HUES64 (cell line): ENCODE measurements at regions not wholly inside any gene's neighbourhood (a gene's known extent, or its start where the extent isn't known, plus 50 kb on each side); places are given as distances from the start of the nearest gene placed in this dataset.

Experiments
- H3K27ac ChIP-seq: 2 replicates; pipeline ENCODE4 v1.7.0; 2013; ENCODE audit warnings: low read depth, low read length, inconsistent platforms
- H3K27me3 ChIP-seq: 2 replicates; pipeline ENCODE4 v1.6.1; 2013; ENCODE audit warnings: mild to moderate bottlenecking, low read length; ENCODE audit not compliant: insufficient read depth
- H3K36me3 ChIP-seq: 2 replicates; pipeline ENCODE4 v1.6.1; 2013; ENCODE audit warnings: mild to moderate bottlenecking, low read length; ENCODE audit not compliant: insufficient read depth
- H3K4me1 ChIP-seq: 2 replicates; pipeline ENCODE4 v1.6.1; 2013; ENCODE audit warnings: mild to moderate bottlenecking, low read length, moderate library complexity; ENCODE audit not compliant: insufficient read depth
- H3K4me3 ChIP-seq: 2 replicates; pipeline ENCODE4 v1.5.1; 2013; ENCODE audit warnings: mild to moderate bottlenecking, low read length, moderate library complexity
- H3K9ac ChIP-seq: 2 replicates; pipeline ENCODE4 v1.6.1; 2013; ENCODE audit warnings: mild to moderate bottlenecking, low read depth, low read length
- H3K9me3 ChIP-seq: 2 replicates; pipeline ENCODE4 v1.6.1; 2013; ENCODE audit warnings: low read depth, low read length; ENCODE audit not compliant: insufficient read depth
- WGBS: fragments of 150-250, 120-280 bp; methylation state at CpG from one replicate; pipeline ENCODE4 v1.1.7; 2013; ENCODE audit warnings: missing lambda C conversion rate; 5-methylcytosine and 5-hydroxymethylcytosine counted together

DNA sequence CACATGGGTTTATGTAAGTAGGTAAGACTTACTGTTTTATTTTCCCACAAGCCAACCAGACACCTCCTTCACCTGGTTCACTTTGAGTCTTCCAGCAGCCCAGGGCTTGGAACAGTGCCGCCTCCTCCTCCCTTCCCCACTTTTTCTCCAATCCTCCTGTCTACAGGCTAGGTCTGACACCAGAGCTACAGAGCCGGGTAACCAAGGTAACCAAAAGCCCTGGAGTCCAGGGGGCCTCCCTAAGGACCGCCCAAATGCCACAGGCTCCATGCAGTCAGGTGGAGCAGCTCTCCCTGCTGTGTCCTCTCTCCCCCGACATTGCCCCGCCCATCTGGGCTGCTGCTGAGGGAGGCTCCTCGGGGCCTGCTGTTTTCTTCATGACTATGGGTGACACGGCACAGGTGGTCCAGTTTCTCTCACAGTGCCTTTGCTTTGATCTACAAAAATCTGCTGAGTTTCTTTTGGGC is 138.0 kb upstream of the EFNA5 start:
- no peak overlapping the region for H3K9ac ChIP-seq

GRCh38 chr5:107807431-107807830 is 136.7 kb upstream of the EFNA5 start:
- Histone ChIP-seq H3K9me3 (no peaks in the 10 kb centered on the region), H3K27ac (no peak overlapping the region), H3K9ac (no peak overlapping the region), H3K27me3 (peaks cover 7% of the 10 kb centered on the region; the same call in 1 of the 2 replicates), H3K4me3 (no peak overlapping the region), H3K36me3 (no peaks in the 10 kb centered on the region), H3K4me1 (peaks cover 78% of the 10 kb centered on the region)
- WGBS, result 78% methylated on average over 5 of the region's 5 CpGs

More for the DNA sequence above, 138.0 kb upstream of the EFNA5 start:
- Histone ChIP-seq H3K9me3 (no peaks in the 10 kb centered on the region), H3K36me3 (no peaks in the 10 kb centered on the region), H3K4me3 (peak overlapping the region; percentile 20), H3K27me3 (peaks cover 7% of the 10 kb centered on the region; the same call in 1 of the 2 replicates), H3K4me1 (peaks cover 79% of the 10 kb centered on the region), H3K27ac (peak overlapping the region; percentile 81; the same call in 1 of the 2 replicates)
- WGBS, result 3% methylated on average over 7 of the region's 7 CpGs

- H3K27me3 ChIP-seq, result peaks cover 7% of the 10 kb centered on the region; the same call in 1 of the 2 replicates
- no peak overlapping the region for H3K4me3 ChIP-seq
- WGBS, result 100% methylated on average over 1 of the region's 1 CpG
- H3K4me1 ChIP-seq, result peaks cover 71% of the 10 kb centered on the region
- H3K9ac ChIP-seq, result no peak overlapping the region
- H3K9me3 ChIP-seq, result no peaks in the 10 kb centered on the region
- no peak overlapping the region for H3K27ac ChIP-seq
- H3K36me3 ChIP-seq, result no peaks in the 10 kb centered on the region
Measured at GRCh38 chr5:107806705-107807104, 136.0 kb upstream of the EFNA5 start.

DNA sequence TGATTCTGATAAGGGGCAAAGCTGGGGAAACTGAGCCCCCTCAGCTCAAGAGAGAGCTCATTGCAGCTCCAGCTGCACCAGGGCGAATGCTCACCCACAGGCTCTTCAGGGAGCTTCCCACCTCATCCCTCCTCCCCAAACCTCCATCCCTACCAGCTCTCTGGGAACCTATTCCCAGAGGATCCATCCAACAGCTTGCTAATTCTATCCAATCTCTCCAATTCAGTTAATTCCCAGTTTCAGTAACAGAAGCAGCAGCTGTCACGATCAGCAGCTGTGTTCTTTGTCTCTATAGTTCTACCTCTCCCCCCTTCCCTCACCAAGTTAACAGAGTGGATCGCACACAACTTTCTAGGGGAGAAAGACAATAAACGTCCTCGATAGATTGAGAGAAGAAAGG is 135.5 kb upstream of the EFNA5 start:
- WGBS, result 87% methylated on average over 2 of the region's 5 CpGs

DNA sequence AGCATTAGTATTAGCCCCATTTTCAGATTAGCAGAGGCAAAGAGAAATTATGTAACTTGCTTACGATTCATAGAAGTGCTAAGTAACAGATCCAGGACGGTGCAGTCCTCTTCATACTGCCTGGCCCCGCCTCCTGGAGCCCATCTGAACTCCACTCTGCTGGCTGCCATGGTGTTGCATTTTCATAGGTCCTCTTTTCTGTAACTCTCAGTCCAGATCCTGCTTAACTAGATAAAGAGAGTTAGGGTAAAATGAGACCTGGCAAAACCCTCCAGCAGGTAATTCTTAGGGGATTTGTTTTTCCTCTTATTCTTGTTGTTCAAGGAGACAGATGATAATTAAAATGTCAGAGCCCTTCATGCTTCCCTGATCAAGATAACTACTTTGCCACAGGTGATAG is 135.1 kb upstream of the EFNA5 start:
- no peak overlapping the region for H3K27ac ChIP-seq
- H3K4me3 ChIP-seq, result no peak overlapping the region
- WGBS, result 76% methylated on average over 3 of the region's 3 CpGs
- H3K4me1 ChIP-seq, result peaks cover 65% of the 10 kb centered on the region
- peaks cover 3% of the 10 kb centered on the region; the same call in 1 of the 2 replicates for H3K27me3 ChIP-seq
- no peaks in the 10 kb centered on the region for H3K36me3 ChIP-seq
- H3K9ac ChIP-seq, result no peak overlapping the region
- H3K9me3 ChIP-seq, result no peaks in the 10 kb centered on the region

More for the DNA sequence above, 135.5 kb upstream of the EFNA5 start:
- Histone ChIP-seq H3K27me3 (peaks cover 6% of the 10 kb centered on the region; the same call in 1 of the 2 replicates), H3K4me3 (no peak overlapping the region), H3K9ac (no peak overlapping the region), H3K27ac (no peak overlapping the region), H3K9me3 (no peaks in the 10 kb centered on the region), H3K36me3 (no peaks in the 10 kb centered on the region), H3K4me1 (peaks cover 68% of the 10 kb centered on the region)

- WGBS, result 58% methylated on average over 6 of the region's 6 CpGs
- Histone ChIP-seq H3K27me3 (no peaks in the 10 kb centered on the region), H3K36me3 (no peaks in the 10 kb centered on the region), H3K9ac (no peak overlapping the region), H3K27ac (no peak overlapping the region), H3K4me1 (peaks cover 58% of the 10 kb centered on the region), H3K9me3 (no peaks in the 10 kb centered on the region), H3K4me3 (no peak overlapping the region)
Measured at GRCh38 chr5:107805166-107805565, 134.4 kb upstream of the EFNA5 start.

- Histone ChIP-seq H3K4me3 (no peak overlapping the region), H3K27ac (no peak overlapping the region), H3K9ac (no peak overlapping the region), H3K9me3 (no peaks in the 10 kb centered on the region), H3K27me3 (no peaks in the 10 kb centered on the region), H3K36me3 (no peaks in the 10 kb centered on the region), H3K4me1 (peaks cover 53% of the 10 kb centered on the region)
Measured at GRCh38 chr5:107803728-107804127, 133.0 kb upstream of the EFNA5 start.

DNA sequence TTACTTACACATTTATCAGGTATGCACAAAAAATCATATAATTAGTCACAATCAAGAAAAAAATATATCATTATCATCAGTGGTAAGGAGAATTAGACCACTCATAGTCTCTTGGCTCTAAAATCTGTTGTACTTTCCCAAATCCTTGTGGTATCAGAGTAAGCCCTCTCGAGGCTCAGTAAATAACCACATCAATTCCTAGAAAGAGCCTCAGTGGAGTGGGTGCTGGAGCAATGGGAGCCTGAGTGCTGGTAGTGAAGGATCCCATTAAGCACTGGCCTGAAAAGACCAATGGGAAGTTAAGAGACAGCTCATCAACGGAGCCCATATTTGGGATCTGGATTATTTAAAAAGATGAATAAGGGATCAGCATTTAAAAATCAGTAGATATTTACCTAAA is 130.3 kb upstream of the EFNA5 start:
- H3K9me3 ChIP-seq, result no peaks in the 10 kb centered on the region
- H3K27ac ChIP-seq, result no peak overlapping the region
- no peak overlapping the region for H3K4me3 ChIP-seq
- no peak overlapping the region for H3K9ac ChIP-seq
- 96% methylated on average over 2 of the region's 2 CpGs for WGBS
- H3K4me1 ChIP-seq, result peaks cover 28% of the 10 kb centered on the region
- H3K27me3 ChIP-seq, result no peaks in the 10 kb centered on the region
- H3K36me3 ChIP-seq, result no peaks in the 10 kb centered on the region

GRCh38 chr5:107799306-107799705 is 128.6 kb upstream of the EFNA5 start:
- H3K4me3 ChIP-seq, result no peak overlapping the region
- H3K9me3 ChIP-seq, result no peaks in the 10 kb centered on the region
- peak overlapping the region; percentile 51 for H3K27ac ChIP-seq
- WGBS, result 56% methylated on average over 7 of the region's 7 CpGs
- no peaks in the 10 kb centered on the region for H3K36me3 ChIP-seq
- no peaks in the 10 kb centered on the region for H3K27me3 ChIP-seq
- peaks cover 10% of the 10 kb centered on the region for H3K4me1 ChIP-seq
- H3K9ac ChIP-seq, result no peak overlapping the region

DNA sequence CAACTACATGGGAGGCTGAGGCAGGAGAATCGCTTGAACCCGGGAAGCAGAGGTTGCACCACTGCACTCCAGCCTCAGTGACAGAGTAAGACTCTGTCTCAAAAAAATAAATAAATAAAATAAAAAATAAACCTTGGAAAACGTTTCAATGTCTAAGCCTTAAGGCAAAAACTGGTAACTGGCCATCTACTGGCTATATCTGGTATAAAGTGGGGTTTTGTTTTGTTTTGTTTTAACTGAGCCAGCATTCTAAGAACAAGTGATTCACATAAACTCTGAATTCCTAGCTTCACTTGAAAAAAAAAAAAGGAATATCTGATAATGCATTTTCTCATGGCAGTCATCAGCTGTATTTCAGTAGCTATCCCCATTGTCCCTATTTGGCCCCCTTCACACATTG is 126.1 kb upstream of the EFNA5 start:
- Histone ChIP-seq H3K36me3 (no peaks in the 10 kb centered on the region), H3K27me3 (no peaks in the 10 kb centered on the region), H3K9ac (no peak overlapping the region), H3K4me3 (no peak overlapping the region), H3K27ac (no peak overlapping the region), H3K4me1 (peaks cover 9% of the 10 kb centered on the region), H3K9me3 (no peaks in the 10 kb centered on the region)
- 96% methylated on average over 3 of the region's 3 CpGs for WGBS

GRCh38 chr5:107794741-107795140 is 124.0 kb upstream of the EFNA5 start:
- Histone ChIP-seq H3K4me3 (no peak overlapping the region), H3K4me1 (peaks cover 8% of the 10 kb centered on the region), H3K9ac (no peak overlapping the region), H3K9me3 (no peaks in the 10 kb centered on the region), H3K27ac (no peak overlapping the region), H3K36me3 (no peaks in the 10 kb centered on the region), H3K27me3 (no peaks in the 10 kb centered on the region)
- 93% methylated on average over 3 of the region's 3 CpGs for WGBS

DNA sequence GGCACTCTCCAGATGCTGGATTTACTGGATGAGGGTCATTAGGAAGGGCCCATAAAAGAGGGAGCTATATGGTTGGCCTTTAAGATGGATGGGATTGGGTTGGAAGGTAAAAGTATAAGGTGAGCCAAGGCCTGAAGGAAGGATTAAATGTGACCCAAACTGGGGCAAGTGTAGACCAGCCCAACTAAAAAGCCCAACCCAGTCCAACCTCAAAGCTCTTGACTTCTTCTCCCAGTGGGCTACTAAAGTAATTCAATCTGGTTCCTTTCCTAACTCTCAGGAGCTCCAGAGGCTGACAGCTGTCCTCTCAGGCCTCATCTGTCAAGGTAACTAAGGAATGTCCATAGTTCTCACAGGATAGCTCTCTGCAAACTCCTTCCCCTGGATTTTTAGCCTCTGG is 122.2 kb upstream of the EFNA5 start:
- H3K36me3 ChIP-seq, result no peaks in the 10 kb centered on the region
- H3K9me3 ChIP-seq, result no peaks in the 10 kb centered on the region
- no peaks in the 10 kb centered on the region for H3K27me3 ChIP-seq
- no peaks in the 10 kb centered on the region for H3K4me1 ChIP-seq
- H3K4me3 ChIP-seq, result no peak overlapping the region
- no peak overlapping the region for H3K27ac ChIP-seq
- no peak overlapping the region for H3K9ac ChIP-seq
